Amygdala (tissue), 56 donors: ENCODE measurements at regions not wholly inside any gene's neighbourhood (a gene's known extent, or its start where the extent isn't known, plus 50 kb on each side); places are given as distances from the start of the nearest gene placed in this dataset.
"Not testable (repeated sequence)": the region's sequence is repeated elsewhere in the genome, so short reads cannot be mapped to it uniquely, and the experiment has no call there.

ENCODE experiments used
- DNase-seq, 56 donors: peaks; one replicate each; lab custom pipeline; 2025; lab: John Stamatoyannopoulos, UW

DNA sequence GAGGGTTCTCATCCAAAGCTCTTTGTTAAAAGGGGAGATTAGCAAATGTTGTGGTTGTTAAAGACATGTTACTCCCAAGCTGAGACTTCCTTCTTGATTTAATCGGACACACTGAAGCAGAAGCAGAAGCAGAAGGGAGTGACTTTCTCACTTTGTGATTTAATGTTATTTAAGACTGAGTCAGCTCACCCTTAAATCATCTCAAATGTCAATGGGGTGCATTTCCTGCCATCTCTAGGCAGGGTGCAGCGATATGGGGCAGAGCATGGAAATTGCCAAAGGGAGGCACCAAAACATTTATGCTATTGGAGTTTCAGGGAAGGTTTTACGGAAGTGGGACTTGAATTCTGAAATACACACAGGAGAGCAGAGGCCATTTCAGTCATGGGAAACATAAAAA is 283.6 kb downstream of the ABCC12 start:
- no peak for DNase-seq

DNA sequence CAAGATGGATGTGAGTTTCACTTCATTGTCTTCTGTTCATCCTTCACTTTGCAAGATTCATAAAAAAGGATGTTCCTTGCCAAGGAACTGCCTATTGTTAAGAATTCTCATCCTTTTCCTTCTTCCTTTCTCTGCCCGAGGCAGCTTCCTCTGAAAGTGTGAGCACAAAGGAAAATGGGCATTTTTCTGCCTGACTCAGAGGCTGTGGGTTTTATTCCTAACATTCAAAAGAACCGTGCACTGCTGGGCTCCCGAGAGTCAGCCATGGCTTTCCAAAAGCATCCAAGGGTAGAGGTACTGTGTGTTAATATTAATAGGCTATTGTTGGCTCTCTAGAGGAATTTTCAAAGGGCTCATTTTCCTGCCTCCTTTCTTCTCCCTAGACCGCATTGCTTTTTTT is 289.4 kb downstream of the ABCC12 start:
- no peak for DNase-seq

DNA sequence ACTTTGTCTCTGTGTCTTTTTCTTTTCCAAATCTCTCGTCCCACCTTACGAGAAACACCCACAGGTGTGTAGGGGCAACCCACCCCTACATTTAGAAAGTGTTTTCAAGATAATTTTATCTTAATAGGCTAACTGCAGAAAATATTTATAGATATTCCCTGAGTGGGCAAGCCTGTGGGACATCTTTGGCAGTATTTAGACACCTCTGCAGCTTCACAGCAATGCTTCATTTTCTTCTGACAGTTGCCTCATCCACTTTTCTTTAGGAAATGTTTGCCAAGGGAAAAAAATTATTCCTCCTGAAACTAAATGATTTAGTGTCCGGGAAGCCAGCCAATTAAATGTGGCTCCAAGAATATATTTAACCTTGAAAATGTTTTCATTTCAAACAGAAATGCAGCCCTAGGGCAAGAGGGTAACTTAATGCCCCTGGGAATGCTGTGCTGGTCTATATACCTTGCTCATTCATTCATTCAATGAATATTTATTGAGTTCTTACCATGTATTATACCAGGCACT is 290.4 kb downstream of the ABCC12 start:
- DNase-seq = no peak

DNA sequence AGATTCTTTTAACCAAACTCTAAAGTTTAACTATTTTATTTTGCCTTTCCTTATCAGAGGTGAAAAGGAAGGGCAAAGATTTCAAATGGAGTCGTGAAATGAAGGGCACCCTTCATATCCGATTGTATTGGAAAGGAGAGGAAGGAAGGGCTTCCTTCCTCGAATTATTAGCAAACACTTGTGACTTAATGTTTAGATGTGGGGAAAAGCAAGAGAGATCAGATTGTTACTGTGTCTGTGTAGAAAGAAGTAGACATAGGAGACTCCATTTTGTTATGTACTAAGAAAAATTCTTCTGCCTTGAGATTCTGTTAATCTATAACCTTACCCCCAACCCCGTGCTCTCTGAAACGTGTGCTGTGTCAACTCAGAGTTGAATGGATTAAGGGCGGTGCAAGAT is 291.5 kb downstream of the ABCC12 start:
- not testable (repeated sequence) for DNase-seq

DNA sequence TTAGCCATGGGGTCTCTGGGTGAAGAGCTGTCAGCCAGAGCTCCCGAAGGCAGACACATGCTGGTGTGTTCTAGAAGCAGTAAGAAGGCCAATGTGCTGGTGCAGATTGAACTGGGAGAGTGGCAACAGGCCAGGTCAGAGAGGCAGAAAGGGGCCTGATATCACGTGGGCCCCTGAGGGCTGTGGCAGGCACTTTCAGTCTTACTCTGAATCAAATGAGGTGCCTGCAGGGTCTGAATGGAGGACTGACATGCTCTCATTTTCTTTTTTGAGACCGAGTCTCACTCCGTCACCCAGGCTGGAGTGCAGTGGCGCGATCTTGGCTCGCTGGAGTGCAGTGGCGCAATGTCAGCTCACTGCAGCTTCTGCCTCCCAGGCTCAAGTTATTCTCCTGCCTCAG is 293.8 kb downstream of the ABCC12 start:
- DNase-seq = no peak

DNA sequence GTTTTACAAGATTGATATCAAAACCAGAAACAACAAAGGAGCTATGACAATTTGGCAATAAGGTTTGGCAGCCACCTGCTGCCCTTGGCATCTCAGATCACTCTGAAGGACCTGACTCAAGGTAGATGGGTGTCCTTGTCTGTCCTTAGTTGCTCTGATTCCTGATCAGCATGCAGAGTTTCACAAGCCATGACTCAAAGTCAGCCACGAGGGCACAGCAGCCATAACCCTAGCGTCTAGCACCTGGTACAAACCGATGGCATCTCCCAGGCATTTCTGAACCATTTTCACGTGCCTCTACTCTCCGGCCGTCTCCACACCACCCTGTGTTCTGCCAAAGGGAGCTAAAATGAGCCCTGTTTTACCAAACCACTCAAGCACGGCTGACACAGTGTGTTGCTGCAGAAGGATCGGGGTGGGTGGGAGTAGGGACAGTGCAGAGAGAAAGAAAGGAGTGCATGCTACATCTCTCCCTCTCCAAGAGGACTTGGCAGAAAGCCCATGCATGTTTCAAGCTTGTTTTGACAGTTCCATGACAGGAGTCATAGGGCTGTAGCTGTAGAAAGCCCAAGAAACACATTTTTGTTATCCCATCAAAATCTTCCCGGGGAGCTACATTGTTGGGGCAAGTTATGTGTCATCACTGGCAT is 297.3 kb downstream of the ABCC12 start:
- peak in 3 of 56 donors; percentile 13 to 46 (median 44) for DNase-seq

DNA sequence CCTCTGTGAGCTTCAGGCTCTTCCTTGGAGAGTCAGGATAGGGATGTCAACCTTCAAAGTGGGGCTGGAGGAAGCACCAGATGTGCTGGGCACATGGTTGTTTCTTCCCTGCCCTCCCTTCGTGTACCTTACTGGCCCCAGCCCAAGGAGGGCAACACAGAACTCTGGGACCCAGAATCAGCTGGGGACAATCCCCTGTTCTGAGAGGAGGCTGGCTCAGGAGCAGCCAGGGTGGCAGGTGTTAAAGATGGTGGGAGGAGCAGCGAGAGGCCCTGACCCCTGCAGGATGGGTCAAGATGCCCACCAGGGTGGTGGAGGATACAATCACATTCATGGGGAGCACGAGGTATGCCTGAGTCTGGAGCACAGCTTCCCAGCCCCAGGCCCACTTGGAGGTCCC is 300.4 kb downstream of the ABCC12 start:
- no peak for DNase-seq

DNA sequence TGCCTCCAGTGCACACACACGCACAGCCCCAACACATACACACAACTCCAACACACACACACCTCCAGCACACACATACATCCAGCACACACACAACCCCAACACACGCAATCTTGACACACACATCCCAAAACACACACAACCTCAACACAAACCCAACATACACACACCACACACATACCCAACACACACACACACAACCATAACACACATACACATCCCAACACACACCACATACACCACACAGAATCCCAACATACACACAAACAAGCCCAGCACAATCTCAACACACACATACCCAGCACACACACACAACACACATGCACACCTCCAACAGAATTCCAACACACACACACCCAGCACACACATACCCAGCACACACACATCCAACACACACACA is 301.1 kb downstream of the ABCC12 start:
- no peak for DNase-seq

DNA sequence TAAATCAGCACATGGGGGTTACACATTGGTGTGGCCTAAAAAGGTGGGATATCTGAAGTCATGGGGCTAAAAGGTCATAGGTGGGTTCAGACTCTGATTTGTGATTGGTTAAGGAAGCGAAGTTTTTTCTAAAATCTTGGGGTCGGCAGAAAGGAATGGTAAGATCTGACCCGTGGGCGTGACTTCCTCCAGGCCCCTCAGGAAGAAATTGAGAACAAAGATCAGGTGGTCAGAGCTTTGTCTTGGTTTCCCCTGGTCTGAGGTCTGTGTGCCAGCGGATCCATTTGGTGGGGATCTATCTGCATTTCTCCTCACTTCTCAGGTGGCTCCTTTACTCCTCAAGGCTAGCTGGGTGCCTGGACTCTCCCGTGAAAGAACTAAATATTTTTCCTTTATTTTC is 302.8 kb downstream of the ABCC12 start:
- no peak for DNase-seq

DNA sequence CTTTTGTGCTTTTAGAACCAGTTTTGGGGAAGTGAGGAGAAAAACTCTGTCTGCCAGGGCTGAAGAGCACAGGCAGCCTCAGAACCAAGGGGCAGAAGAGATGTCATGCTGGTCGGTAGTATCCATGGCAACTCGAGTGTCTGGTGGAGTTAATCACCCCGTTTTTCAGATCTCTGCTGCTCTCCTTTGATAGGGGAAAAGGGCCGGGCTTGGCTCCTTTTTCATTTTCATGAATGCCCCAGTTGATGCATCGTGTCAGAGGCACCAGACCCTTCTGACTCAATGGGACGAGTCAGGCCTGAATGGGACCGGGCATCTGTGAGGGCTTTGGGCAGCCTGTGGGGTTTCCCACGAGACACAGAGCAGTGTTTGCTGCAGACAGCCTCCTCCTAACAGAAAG is 304.6 kb downstream of the ABCC12 start:
- peak in 28 of 56 donors; percentile 5 to 57 (median 30) for DNase-seq

DNA sequence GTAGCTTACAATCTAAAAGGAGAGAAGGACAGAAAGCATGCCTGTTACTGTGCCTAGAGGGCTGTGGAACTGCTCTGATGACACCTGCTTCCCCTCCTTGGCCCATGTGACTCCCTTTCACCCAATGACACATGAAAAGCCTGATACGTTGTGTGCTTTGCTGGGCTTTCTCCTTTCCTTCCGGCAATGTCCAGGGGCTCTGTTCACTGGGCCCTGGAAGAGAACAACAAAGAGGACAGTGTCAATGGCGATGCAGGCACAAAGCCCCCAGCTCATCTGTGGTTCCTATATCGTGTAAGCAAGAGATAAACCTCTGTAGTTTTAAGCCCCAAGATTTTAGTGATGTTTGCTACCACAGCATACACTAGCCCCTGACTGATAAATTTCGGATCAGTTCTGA is 306.1 kb downstream of the ABCC12 start:
- DNase-seq = no peak

DNA sequence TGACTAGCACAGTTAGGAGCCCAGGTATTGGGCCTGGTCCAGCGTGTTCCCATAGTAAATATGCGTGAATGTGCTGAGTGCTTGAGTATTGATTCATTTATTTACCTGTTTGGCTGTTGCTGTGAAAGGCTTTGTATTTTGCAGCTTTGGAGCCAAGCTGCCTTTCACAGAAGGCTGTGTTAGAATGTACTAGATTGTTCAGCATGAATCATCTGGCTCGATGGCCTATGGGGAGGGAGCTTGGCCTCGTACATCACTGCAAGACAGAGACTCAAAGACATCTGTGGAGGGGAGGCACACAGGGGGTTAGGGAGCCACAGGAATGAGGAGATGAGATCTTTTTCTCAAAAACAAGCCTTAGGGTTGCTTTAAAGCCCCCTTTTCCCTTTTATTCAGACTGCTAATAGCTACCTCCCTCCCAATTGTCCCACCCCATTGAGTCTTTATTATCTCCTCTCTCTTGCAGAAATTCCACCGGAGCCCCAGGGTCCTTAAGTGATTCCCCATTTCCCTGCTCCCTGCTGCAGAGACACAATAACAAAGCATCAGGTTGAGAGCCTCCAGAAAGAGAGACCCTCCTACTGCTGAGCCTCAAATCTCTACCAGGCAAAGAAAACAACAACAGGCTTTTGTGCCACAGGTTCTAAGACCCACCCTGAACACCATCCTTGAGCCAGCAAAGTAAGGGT is 307.2 kb downstream of the ABCC12 start:
- peak in 28 of 56 donors; percentile 10 to 72 (median 38) for DNase-seq

DNA sequence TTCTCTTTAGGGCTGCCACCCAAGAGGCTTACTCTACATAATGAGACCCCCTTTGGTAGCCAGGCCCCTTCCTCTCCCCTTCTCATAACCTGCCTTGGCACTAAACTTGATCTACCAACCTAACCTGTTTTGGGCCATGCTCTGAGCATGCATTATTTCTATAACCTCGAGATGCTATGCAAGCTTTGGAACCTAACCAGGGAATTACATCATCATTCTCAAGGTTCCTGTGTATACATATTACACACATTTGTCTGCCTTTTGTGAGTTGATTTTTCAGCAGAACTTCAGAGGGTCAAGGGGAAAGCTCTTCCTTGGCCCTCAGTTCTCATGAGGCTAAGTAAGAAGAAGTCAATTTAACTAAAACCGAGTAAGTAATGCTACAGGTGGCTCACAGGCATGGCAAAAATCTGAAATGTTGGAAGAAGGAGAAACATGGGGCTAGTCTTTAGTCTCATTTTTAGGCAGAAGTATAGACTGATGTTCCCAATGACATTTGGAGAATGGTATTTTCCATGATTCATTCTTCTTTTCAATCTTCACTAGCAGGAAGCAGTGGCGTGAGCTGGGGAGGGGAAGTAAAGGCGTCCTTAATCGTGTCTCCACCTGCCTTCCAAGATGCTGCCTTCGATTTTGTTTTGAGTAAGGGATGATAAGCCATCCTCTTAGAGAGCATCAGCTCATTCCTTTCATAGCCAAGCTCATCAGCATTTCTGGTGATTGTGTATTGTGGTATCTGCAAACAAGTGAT is 308.4 kb downstream of the ABCC12 start:
- no peak for DNase-seq

DNA sequence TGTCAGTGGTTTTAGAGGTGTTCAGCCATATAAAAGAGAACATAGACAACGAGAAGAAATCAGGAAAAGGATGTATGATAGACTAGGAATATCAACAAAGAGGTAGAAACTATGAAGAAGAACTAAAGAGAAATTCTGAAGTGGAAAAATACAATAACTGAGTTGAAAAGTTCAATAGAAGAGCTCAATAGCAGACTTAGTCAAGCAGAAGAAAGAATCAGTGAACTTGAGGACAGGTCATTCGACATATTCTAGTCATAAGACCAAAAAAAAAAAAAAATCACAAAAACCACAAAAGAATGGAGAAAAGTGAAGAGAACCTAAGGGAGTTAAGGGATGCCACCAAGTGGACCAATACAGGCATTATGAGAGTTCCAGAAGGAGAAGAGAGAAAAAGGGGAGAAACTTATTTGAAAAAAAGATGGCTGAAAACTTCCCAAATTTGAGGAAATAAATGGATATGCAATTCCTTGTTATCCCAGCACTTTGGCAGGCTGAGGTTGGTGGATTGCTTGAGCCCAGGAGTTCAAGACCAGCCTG is 321.2 kb downstream of the ABCC12 start:
- DNase-seq = no peak

DNA sequence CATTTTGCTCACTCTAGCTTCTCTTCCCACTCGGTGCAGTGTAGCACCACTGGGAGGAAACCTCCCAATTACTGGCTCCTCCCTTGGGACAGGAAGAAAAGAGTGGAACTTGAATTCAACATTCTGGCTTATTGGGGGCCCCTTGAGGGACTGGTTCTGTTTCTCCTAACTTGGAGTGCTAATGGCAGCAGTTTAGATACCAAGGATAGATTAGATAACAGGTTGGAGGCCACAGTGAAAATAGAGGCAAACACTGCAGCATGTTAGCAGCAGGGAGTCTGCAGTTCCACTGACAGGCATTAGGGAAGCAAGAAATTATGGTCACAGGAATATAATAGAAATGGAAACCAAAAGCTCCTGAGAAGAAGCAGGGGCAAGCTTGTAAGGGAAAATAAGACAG is 322.0 kb downstream of the ABCC12 start:
- DNase-seq = no peak

DNA sequence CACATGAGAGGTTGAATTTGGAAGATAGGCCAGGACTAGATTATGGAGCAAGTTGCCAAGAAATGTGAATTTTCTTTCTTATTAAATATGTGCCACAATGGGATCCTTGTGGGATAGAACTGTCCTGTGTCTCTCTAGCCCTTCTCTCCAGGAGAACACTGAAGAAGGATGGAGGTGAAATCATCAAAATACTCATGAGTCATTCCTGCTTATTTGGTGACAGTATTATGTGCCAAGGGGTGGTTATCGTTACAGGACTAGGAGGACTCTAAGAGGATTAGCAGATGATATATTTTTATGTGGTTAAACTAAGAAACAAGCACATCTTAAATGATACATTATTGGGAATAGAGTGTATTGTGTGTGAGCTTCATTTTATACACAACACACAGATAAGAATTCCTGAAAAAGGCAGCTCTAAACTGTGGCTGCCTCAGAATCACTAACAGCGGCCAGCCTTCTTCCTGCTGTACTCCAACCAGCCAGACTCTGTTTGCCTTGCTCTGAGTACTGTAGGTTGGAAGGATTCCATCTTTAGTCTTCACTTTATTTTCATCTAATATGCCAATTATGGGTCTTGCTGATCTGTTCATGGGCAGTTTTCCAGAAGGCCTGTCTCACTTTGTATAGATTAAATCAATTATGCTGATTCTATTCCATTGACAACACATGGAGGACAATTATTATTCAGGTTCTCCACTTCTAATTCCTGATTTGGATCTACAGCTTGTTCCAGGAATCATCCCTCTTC is 325.8 kb downstream of the ABCC12 start:
- no peak for DNase-seq

DNA sequence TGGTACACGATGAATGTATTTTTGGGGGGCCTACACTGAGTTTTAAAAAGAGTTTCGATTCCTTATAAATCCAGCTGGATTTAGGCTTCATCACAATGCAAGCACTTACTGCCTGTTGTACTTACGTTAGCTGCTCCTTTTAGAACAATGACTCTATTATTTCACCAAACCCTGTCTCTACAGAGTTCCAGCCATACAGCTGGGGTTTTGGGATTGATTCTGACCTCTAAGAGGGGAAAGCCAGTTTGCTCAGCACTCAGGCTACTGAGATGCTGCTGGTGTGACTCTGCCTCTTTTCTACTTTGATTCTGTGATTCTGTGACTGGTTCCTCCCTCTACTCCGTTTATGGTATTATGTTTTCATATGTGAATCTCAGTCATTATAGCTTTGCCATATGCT is 329.7 kb downstream of the ABCC12 start:
- DNase-seq = peak in 8 of 56 donors; percentile 5 to 29 (median 9)

DNA sequence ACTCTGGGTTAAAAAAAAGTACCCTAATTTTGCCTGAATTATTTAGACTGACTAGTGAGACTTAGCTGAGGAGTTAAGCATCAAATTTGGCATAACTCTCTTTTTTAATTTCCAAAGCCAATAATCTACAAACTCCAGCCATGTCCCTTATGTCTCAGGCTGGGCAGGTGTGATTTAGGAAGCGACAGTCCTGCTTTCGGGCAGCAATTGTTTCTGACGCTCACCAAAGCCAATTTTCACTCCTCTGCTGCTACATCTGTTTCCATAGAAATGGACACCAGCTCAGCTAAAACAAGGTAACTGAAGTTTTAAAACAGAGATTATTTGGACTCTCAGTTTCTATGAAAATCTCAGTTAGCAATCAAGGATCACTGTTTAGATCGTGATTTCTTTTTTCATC is 338.7 kb downstream of the ABCC12 start:
- no peak for DNase-seq

DNA sequence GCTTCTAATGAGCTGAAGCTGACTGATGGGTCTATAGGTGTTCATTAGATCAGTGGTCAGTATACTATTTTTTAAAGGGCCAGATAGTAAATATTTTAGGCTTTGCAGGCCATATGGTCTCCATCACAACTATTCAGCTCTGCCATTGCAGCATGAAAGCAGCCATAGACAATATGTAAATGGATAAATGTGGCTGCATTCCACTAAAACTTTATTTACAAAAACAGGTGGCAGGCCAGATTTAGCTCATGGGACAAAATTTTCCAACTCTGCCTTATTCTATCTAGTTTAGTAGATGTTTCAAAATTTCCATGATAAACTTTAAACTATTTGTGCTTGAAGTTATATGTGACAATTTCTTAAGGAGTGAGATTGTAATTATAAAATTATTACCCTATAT is 339.3 kb downstream of the ABCC12 start:
- DNase-seq = no peak

DNA sequence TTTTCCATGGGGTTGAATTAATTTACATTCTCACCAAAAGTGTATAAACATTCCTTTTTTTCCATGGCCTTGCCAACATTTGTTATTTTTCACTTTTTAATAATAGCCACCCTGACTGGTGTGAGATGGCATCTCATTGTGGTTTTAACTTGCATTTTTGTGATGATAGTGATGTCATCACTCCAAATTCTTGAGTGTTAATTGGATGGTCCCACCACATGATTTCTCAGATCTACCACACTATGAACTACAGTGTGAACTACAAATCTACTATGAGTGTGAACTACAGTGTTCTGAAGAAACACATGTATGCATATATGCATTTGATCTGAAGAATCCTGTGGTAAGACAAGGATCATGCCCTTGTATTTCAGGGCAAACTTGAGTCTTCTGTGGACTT is 340.1 kb downstream of the ABCC12 start:
- DNase-seq = no peak
